Esophagus squamous epithelium (tissue), 4 donors: ENCODE measurements at regions not wholly inside any gene's neighbourhood (a gene's known extent, or its start where the extent isn't known, plus 50 kb on each side); places are given as distances from the start of the nearest gene placed in this dataset.

ENCODE experiments used
- CTCF ChIP-seq, 6 experiments: fragments of 450-650 bp in 4 of 6; fragments of 200-600 bp in 2 of 6; sonication (generic) in 2 of 6; IDR thresholded peaks; one replicate each; pipeline ENCODE4 v1.5.1; 2016 to 2019; ENCODE audit warnings: antibody characterized with exemption in 6 of 6, mild to moderate bottlenecking in 4 of 6, moderate library complexity in 4 of 6
- POLR2A ChIP-seq, 4 donors: fragments of 450-650 bp; IDR thresholded peaks; one replicate each; pipeline ENCODE4 v1.6.1; 2017; ENCODE audit warnings: antibody characterized with exemption in 4 of 4, mild to moderate bottlenecking in 4 of 4, moderate library complexity in 3 of 4

DNA sequence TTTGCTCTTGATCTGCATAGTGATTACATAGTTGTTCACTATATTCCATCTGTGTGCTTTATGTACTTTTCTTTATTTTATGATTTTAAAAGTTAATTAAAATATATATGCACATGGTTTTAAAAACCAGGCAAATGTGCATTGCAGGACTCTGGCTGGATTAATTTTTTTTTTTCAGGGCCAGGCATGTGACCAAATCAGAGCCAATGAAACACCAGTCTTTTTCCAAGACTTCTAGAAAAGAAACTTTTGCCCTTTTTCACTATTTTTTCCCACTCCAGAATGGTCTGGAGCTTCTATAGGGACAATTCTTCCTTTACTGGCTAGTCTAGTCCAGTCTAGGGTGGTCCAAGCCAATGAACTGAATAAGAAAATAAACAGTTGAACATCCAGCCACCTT is 198.1 kb upstream of the FBXO11 start:
- TF ChIP-seq CTCF (IDR thresholded peaks at IDR 0.05) (no peak), POLR2A (IDR thresholded peaks at IDR 0.05) (no peak)
